Neutrophil (primary cell): ENCODE measurements at regions not wholly inside any gene's neighbourhood (a gene's known extent, or its start where the extent isn't known, plus 50 kb on each side); places are given as distances from the start of the nearest gene placed in this dataset.
"Not testable (repeated sequence)": the region's sequence is repeated elsewhere in the genome, so short reads cannot be mapped to it uniquely, and the experiment has no call there.

ENCODE experiments used
- H3K27ac ChIP-seq: fragments of 200-600 bp; sonication (generic); 2 replicates; pipeline ENCODE4 v1.5.1; 2016; ENCODE audit warnings: mild to moderate bottlenecking, moderate library complexity
- H3K27me3 ChIP-seq: fragments of 200-600 bp; sonication (generic); 2 replicates; pipeline ENCODE4 v1.6.0; 2016; ENCODE audit warnings: mild to moderate bottlenecking
- H3K36me3 ChIP-seq: fragments of 200-600 bp; sonication (generic); 2 replicates; pipeline ENCODE4 v1.5.1; 2017
- H3K4me1 ChIP-seq, 2 experiments: fragments of 200-600 bp in 1 of 2; sonication (generic) in 1 of 2; 1 replicate in 1 of 2; 2 replicates in 1 of 2; pipeline versions ENCODE4 v1.5.1 to v1.6.1; 2013 to 2016; ENCODE audit warnings: low read depth in 1 of 2, low read length in 1 of 2, mild to moderate bottlenecking in 1 of 2, moderate library complexity in 1 of 2; ENCODE audit not compliant: control insufficient read depth in 1 of 2, insufficient read depth in 1 of 2
- H3K4me3 ChIP-seq, 2 experiments: fragments of 200-600 bp in 1 of 2; sonication (generic) in 1 of 2; 1 replicate in 1 of 2; 2 replicates in 1 of 2; pipeline ENCODE4 v1.5.1; 2013 to 2016; ENCODE audit warnings: low read depth in 1 of 2, low read length in 1 of 2, mild to moderate bottlenecking in 1 of 2, moderate library complexity in 1 of 2
- H3K9me3 ChIP-seq: fragments of 200-600 bp; sonication (generic); 2 replicates; pipeline ENCODE4 v1.5.1; 2016
- TF ChIP-seq, protein P1 (sequence below): fragments of 200-600 bp; sonication (generic); IDR thresholded peaks from 2 replicates; pipeline ENCODE4 v1.5.1; 2016; ENCODE audit warnings: antibody characterized with exemption

- Histone ChIP-seq H3K27me3 (no peaks in the 10 kb centered on the region), H3K27ac (no peak overlapping the region), H3K9me3 (no peaks in the 10 kb centered on the region), H3K4me3 (no peak overlapping the region), H3K36me3 (no peaks in the 10 kb centered on the region), H3K4me1 (no peaks in the 10 kb centered on the region)
- TF ChIP-seq, protein P1, sequence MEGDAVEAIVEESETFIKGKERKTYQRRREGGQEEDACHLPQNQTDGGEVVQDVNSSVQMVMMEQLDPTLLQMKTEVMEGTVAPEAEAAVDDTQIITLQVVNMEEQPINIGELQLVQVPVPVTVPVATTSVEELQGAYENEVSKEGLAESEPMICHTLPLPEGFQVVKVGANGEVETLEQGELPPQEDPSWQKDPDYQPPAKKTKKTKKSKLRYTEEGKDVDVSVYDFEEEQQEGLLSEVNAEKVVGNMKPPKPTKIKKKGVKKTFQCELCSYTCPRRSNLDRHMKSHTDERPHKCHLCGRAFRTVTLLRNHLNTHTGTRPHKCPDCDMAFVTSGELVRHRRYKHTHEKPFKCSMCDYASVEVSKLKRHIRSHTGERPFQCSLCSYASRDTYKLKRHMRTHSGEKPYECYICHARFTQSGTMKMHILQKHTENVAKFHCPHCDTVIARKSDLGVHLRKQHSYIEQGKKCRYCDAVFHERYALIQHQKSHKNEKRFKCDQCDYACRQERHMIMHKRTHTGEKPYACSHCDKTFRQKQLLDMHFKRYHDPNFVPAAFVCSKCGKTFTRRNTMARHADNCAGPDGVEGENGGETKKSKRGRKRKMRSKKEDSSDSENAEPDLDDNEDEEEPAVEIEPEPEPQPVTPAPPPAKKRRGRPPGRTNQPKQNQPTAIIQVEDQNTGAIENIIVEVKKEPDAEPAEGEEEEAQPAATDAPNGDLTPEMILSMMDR = no peak
Observed at GRCh38 chr9:30622561-30622960, 1761.9 kb upstream of the ACO1 start.

GRCh38 chr9:30628915-30629567 lies 1755.4 kb upstream of the ACO1 start:
- TF ChIP-seq, protein P1 = no peak
- no peak overlapping the region for H3K4me3 ChIP-seq
- H3K36me3 ChIP-seq = no peaks in the 10 kb centered on the region
- H3K4me1 ChIP-seq = no peaks in the 10 kb centered on the region
- H3K27ac ChIP-seq = no peak overlapping the region
- no peaks in the 10 kb centered on the region for H3K9me3 ChIP-seq
- no peaks in the 10 kb centered on the region for H3K27me3 ChIP-seq

GRCh38 chr9:30630459-30630858 lies 1754.0 kb upstream of the ACO1 start:
- no peak overlapping the region for H3K27ac ChIP-seq
- no peaks in the 10 kb centered on the region for H3K4me1 ChIP-seq
- no peak overlapping the region for H3K4me3 ChIP-seq
- H3K9me3 ChIP-seq = no peaks in the 10 kb centered on the region
- TF ChIP-seq, protein P1 = no peak
- H3K27me3 ChIP-seq = no peaks in the 10 kb centered on the region
- H3K36me3 ChIP-seq = no peaks in the 10 kb centered on the region

GRCh38 chr9:30646639-30647038 lies 1737.8 kb upstream of the ACO1 start:
- H3K9me3 ChIP-seq, H3K36me3 ChIP-seq, H3K27me3 ChIP-seq, H3K4me3 ChIP-seq, H3K4me1 ChIP-seq, H3K27ac ChIP-seq: not testable (repeated sequence)

GRCh38 chr9:30661925-30662324 lies 1722.5 kb upstream of the ACO1 start:
- H3K4me3 ChIP-seq = no peak overlapping the region
- no peaks in the 10 kb centered on the region for H3K27me3 ChIP-seq
- H3K9me3 ChIP-seq = no peaks in the 10 kb centered on the region
- H3K4me1 ChIP-seq = no peaks in the 10 kb centered on the region
- H3K27ac ChIP-seq = no peak overlapping the region
- no peaks in the 10 kb centered on the region for H3K36me3 ChIP-seq
- TF ChIP-seq, protein P1 = no peak

DNA sequence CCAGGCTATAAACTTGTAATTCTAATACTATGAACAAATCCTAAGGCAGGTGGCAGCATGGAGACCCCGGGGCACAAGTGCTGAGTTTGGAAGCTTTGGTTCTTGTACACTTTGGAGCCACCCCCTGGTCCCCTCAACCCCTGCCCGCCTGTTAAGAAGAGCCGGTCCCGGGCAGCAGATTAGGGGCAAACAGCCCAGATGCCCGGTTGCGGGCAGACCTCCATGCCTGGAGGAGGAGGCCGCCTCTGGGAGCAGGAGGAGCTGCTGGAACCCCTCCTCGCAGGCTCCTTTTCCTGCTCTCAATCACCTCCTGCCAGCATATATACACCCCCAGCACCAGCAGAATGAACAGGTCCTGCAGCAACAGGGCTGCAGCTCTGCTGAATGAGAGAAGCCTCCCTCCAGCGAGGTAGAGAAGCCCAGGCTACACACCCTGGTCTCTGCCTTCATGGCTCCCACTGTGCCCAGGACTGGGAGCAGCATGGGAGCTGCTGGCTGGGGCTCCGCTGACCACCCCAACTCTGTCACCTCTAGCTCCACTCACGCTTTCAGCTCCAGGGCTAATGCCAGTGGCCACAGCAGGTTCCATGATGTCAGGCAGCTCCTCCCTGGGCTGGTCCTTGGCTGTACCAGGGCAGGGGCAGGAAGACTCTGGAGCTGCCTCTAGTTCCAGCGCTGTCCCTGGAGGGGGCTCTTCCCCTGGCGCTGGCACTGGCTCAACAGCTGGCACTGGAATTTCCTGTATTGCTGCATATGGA lies 1713.5 kb upstream of the ACO1 start:
- Histone ChIP-seq H3K36me3 (no peaks in the 10 kb centered on the region), H3K27me3 (no peaks in the 10 kb centered on the region), H3K4me3 (no peak overlapping the region), H3K4me1 (no peaks in the 10 kb centered on the region), H3K27ac (no peak overlapping the region), H3K9me3 (no peaks in the 10 kb centered on the region)
- TF ChIP-seq, protein P1 = no peak
